Skeletal muscle tissue (tissue), 3 donors: ENCODE measurements at regions not wholly inside any gene's neighbourhood (a gene's known extent, or its start where the extent isn't known, plus 50 kb on each side); places are given as distances from the start of the nearest gene placed in this dataset.
"Not testable (repeated sequence)": the region's sequence is repeated elsewhere in the genome, so short reads cannot be mapped to it uniquely, and the experiment has no call there.

Experiments
- H3K27ac ChIP-seq: one replicate; pipeline ENCODE4 v1.7.0; 2013; ENCODE audit warnings: mild to moderate bottlenecking, low read depth, low read length, inconsistent platforms
- H3K27me3 ChIP-seq, 3 donors: one replicate each; pipeline ENCODE4 v1.7.0; 2013; ENCODE audit warnings: low read length in 3 of 3; ENCODE audit not compliant: control insufficient read depth in 3 of 3, insufficient read depth in 3 of 3
- H3K36me3 ChIP-seq, 3 donors: one replicate each; pipeline ENCODE4 v1.7.0; 2013; ENCODE audit warnings: low read length in 3 of 3; ENCODE audit not compliant: control insufficient read depth in 3 of 3, insufficient read depth in 3 of 3
- H3K4me1 ChIP-seq, 3 donors: one replicate each; pipeline ENCODE4 v1.7.0; 2013; ENCODE audit warnings: low read length in 3 of 3, mild to moderate bottlenecking in 3 of 3; ENCODE audit not compliant: control insufficient read depth in 3 of 3, insufficient read depth in 3 of 3
- H3K4me3 ChIP-seq, 3 donors: one replicate each; pipeline ENCODE4 v1.7.0; 2013; ENCODE audit warnings: low read length in 3 of 3
- H3K9ac ChIP-seq, 3 donors: one replicate each; pipeline ENCODE4 v1.7.0; 2013; ENCODE audit warnings: low read length in 3 of 3, mild to moderate bottlenecking in 3 of 3, moderate library complexity in 2 of 3, low read depth in 1 of 3
- H3K9me3 ChIP-seq, 3 donors: one replicate each; pipeline ENCODE4 v1.7.0; 2013; ENCODE audit warnings: low read length in 3 of 3; ENCODE audit not compliant: control insufficient read depth in 3 of 3
- donor health status: Osteomylitis.

- H3K9me3 ChIP-seq = no peaks in the 10 kb centered on the region
- H3K27me3 ChIP-seq = no peaks in the 10 kb centered on the region
- H3K4me3 ChIP-seq = no peak overlapping the region
- no peak overlapping the region for H3K9ac ChIP-seq
- H3K4me1 ChIP-seq = no peaks in the 10 kb centered on the region
- H3K36me3 ChIP-seq = no peaks in the 10 kb centered on the region
- H3K27ac ChIP-seq = no peak overlapping the region
Observed at GRCh38 chr4:59772641-59773139, 1427.4 kb upstream of the ADGRL3 start.

GRCh38 chr4:59780271-59780670 is 1419.9 kb upstream of the ADGRL3 start:
- H3K36me3 ChIP-seq, H3K27ac ChIP-seq, H3K4me3 ChIP-seq, H3K4me1 ChIP-seq, H3K9ac ChIP-seq, H3K27me3 ChIP-seq, H3K9me3 ChIP-seq: not testable (repeated sequence)

- H3K27me3 ChIP-seq = no peaks in the 10 kb centered on the region
- H3K4me1 ChIP-seq = no peaks in the 10 kb centered on the region
- no peaks in the 10 kb centered on the region for H3K9me3 ChIP-seq
- H3K9ac ChIP-seq = no peak overlapping the region
- no peaks in the 10 kb centered on the region for H3K36me3 ChIP-seq
- no peak overlapping the region for H3K27ac ChIP-seq
- no peak overlapping the region for H3K4me3 ChIP-seq
Observed at GRCh38 chr4:59805176-59805575, 1395.0 kb upstream of the ADGRL3 start.

GRCh38 chr4:59814402-59815010 is 1385.6 kb upstream of the ADGRL3 start:
- no peaks in the 10 kb centered on the region for H3K9me3 ChIP-seq
- H3K36me3 ChIP-seq = no peaks in the 10 kb centered on the region
- H3K4me1 ChIP-seq = no peaks in the 10 kb centered on the region
- no peak overlapping the region for H3K9ac ChIP-seq
- H3K27ac ChIP-seq = no peak overlapping the region
- no peaks in the 10 kb centered on the region for H3K27me3 ChIP-seq
- H3K4me3 ChIP-seq = no peak overlapping the region

- Histone ChIP-seq H3K27ac (no peak overlapping the region), H3K27me3 (no peaks in the 10 kb centered on the region), H3K36me3 (no peaks in the 10 kb centered on the region), H3K4me1 (no peaks in the 10 kb centered on the region), H3K9me3 (no peaks in the 10 kb centered on the region), H3K4me3 (peak overlapping the region in 2 of 3 donors; percentile 39 to 40), H3K9ac (no peak overlapping the region)
Observed at GRCh38 chr4:59818656-59819055, 1381.5 kb upstream of the ADGRL3 start.

- Histone ChIP-seq H3K9me3 (no peaks in the 10 kb centered on the region), H3K9ac (no peak overlapping the region), H3K4me1 (no peaks in the 10 kb centered on the region), H3K27ac (no peak overlapping the region), H3K36me3 (no peaks in the 10 kb centered on the region), H3K4me3 (no peak overlapping the region), H3K27me3 (no peaks in the 10 kb centered on the region)
Observed at GRCh38 chr4:59823311-59823710, 1376.8 kb upstream of the ADGRL3 start.

GRCh38 chr4:59825104-59825503 is 1375.0 kb upstream of the ADGRL3 start:
- Histone ChIP-seq H3K36me3 (no peaks in the 10 kb centered on the region), H3K27ac (no peak overlapping the region), H3K9ac (no peak overlapping the region), H3K4me3 (no peak overlapping the region), H3K9me3 (no peaks in the 10 kb centered on the region), H3K4me1 (no peaks in the 10 kb centered on the region), H3K27me3 (no peaks in the 10 kb centered on the region)

GRCh38 chr4:59831746-59832145 is 1368.4 kb upstream of the ADGRL3 start:
- no peak overlapping the region for H3K27ac ChIP-seq
- H3K9ac ChIP-seq = no peak overlapping the region
- H3K9me3 ChIP-seq = no peaks in the 10 kb centered on the region
- H3K4me3 ChIP-seq = no peak overlapping the region
- H3K36me3 ChIP-seq = no peaks in the 10 kb centered on the region
- H3K27me3 ChIP-seq = no peaks in the 10 kb centered on the region
- no peaks in the 10 kb centered on the region for H3K4me1 ChIP-seq

- Histone ChIP-seq H3K27me3 (no peaks in the 10 kb centered on the region), H3K36me3 (no peaks in the 10 kb centered on the region), H3K9me3 (no peaks in the 10 kb centered on the region), H3K9ac (no peak overlapping the region), H3K27ac (no peak overlapping the region), H3K4me1 (no peaks in the 10 kb centered on the region), H3K4me3 (no peak overlapping the region)
Observed at GRCh38 chr4:59834943-59835342, 1365.2 kb upstream of the ADGRL3 start.

- H3K4me3 ChIP-seq = no peak overlapping the region
- H3K9ac ChIP-seq = no peak overlapping the region
- H3K36me3 ChIP-seq = no peaks in the 10 kb centered on the region
- H3K4me1 ChIP-seq = no peaks in the 10 kb centered on the region
- no peaks in the 10 kb centered on the region for H3K27me3 ChIP-seq
- H3K27ac ChIP-seq = no peak overlapping the region
- no peaks in the 10 kb centered on the region for H3K9me3 ChIP-seq
Observed at GRCh38 chr4:59837751-59838150, 1362.4 kb upstream of the ADGRL3 start.
